ENCODE measurements at regions not wholly inside any gene's neighbourhood (a gene's known extent, or its start where the extent isn't known, plus 50 kb on each side); places are given as distances from the start of the nearest gene placed in this dataset.

DNA sequence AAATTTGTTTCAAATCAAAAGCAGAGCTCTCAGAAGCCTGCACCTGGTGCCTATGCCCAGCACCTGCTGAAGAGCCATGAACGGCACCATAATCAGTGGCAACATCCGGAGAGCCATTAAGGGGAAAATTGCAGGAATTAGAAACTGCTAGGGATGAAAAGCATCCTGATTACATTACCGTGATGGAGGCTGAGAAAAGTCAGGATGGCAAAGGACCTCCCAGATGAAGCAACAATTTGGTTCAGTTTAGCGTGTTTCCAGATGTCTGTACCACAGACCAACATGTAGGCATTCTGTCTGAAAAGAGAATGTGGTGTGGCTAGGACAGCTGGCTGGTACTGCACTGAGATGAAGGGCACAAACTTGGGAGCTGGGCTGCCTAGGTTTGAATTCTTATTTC lies 106.1 kb downstream of the EOMES start:
- H3K27me3 Mint-ChIP-seq (ENCODE audit: low read depth, poor library complexity) = no peaks in the 10 kb centered on the region
- TF ChIP-seq, protein P1, sequence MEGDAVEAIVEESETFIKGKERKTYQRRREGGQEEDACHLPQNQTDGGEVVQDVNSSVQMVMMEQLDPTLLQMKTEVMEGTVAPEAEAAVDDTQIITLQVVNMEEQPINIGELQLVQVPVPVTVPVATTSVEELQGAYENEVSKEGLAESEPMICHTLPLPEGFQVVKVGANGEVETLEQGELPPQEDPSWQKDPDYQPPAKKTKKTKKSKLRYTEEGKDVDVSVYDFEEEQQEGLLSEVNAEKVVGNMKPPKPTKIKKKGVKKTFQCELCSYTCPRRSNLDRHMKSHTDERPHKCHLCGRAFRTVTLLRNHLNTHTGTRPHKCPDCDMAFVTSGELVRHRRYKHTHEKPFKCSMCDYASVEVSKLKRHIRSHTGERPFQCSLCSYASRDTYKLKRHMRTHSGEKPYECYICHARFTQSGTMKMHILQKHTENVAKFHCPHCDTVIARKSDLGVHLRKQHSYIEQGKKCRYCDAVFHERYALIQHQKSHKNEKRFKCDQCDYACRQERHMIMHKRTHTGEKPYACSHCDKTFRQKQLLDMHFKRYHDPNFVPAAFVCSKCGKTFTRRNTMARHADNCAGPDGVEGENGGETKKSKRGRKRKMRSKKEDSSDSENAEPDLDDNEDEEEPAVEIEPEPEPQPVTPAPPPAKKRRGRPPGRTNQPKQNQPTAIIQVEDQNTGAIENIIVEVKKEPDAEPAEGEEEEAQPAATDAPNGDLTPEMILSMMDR (IDR thresholded peaks at IDR 0.05) = no peak
- no peaks in the 10 kb centered on the region for H3K4me1 Mint-ChIP-seq
- peaks cover 5% of the 10 kb centered on the region for H3K36me3 Mint-ChIP-seq (ENCODE audit: low read depth)
- H3K4me3 Mint-ChIP-seq = no peak overlapping the region
- no peak for DNase-seq
- H3K9me3 Mint-ChIP-seq = peaks cover 36% of the 10 kb centered on the region
- no peak overlapping the region for H3K27ac Mint-ChIP-seq

GRCh38 chr3:27615555-27615954 lies 106.6 kb downstream of the EOMES start:
- H3K9me3 Mint-ChIP-seq = peaks cover 31% of the 10 kb centered on the region
- no peaks in the 10 kb centered on the region for H3K4me1 Mint-ChIP-seq
- no peak for DNase-seq
- TF ChIP-seq, protein P1 (IDR thresholded peaks at IDR 0.05) = no peak
- H3K27ac Mint-ChIP-seq = no peak overlapping the region
- H3K4me3 Mint-ChIP-seq = no peak overlapping the region
- no peaks in the 10 kb centered on the region for H3K27me3 Mint-ChIP-seq (ENCODE audit: low read depth, poor library complexity)
- H3K36me3 Mint-ChIP-seq (ENCODE audit: low read depth) = peaks cover 5% of the 10 kb centered on the region

- Mint-ChIP-seq H3K36me3 (ENCODE audit: low read depth) (peaks cover 5% of the 10 kb centered on the region), H3K4me1 (no peaks in the 10 kb centered on the region), H3K4me3 (no peak overlapping the region), H3K27ac (no peak overlapping the region), H3K9me3 (peaks cover 28% of the 10 kb centered on the region), H3K27me3 (ENCODE audit: low read depth, poor library complexity) (no peaks in the 10 kb centered on the region)
- TF ChIP-seq, protein P1 (IDR thresholded peaks at IDR 0.05) = no peak
- DNase-seq = no peak
Observed at GRCh38 chr3:27614592-27614991, 107.5 kb downstream of the EOMES start.

DNA sequence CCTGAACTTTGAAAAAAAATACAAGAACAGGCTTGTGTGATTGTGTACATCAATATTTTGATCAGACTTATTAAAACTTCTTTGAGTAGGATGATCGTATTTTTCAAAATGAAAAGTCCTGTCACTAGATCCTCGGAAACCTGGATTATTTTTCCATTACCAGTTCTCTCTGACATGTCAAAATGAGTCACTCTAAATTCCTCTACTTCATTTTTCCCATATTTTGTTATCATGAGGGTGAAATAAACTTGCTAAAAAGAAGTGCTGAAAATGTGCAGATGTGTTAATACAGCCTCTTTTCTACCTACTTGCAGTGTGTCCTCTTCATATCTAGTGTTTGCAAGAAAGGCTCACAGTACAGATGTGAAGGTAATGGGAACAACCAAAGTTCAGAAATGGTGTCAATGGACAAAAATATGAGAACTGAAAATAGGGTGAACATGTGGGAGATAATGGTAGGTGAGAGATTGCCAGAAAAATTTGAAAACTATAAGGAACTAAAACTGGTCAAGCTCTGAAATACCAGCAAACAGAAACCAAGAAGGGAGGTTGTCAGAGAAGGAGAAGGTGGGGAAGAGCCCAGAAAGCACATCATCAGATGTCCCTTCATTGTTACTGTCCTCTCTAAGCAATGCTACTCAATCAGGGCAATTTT lies 108.2 kb downstream of the EOMES start:
- DNase-seq = no peak
- no peak overlapping the region for H3K27ac Mint-ChIP-seq

GRCh38 chr3:27610800-27611525 lies 111.2 kb downstream of the EOMES start:
- Mint-ChIP-seq H3K9me3 (peaks cover 28% of the 10 kb centered on the region), H3K4me3 (no peak overlapping the region), H3K27ac (no peak overlapping the region), H3K36me3 (ENCODE audit: low read depth) (peaks cover 5% of the 10 kb centered on the region), H3K4me1 (no peaks in the 10 kb centered on the region), H3K27me3 (ENCODE audit: low read depth, poor library complexity) (no peaks in the 10 kb centered on the region)
- TF ChIP-seq, protein P1 (IDR thresholded peaks at IDR 0.05) = no peak
- no peak for DNase-seq

More for the DNA sequence above, 108.2 kb downstream of the EOMES start:
- TF ChIP-seq, protein P1 (IDR thresholded peaks at IDR 0.05) = no peak
- Mint-ChIP-seq H3K9me3 (peaks cover 28% of the 10 kb centered on the region), H3K36me3 (ENCODE audit: low read depth) (peaks cover 5% of the 10 kb centered on the region), H3K4me3 (no peak overlapping the region), H3K4me1 (no peaks in the 10 kb centered on the region), H3K27me3 (ENCODE audit: low read depth, poor library complexity) (no peaks in the 10 kb centered on the region)

Data from nephron progenitor cell (in vitro differentiated cells).